Stimulated activated naive CD8-positive, alpha-beta T cell treated with anti-CD3 and anti-CD28 coated beads, Interleukin-15, Interleukin-2, amounts not matched to agents 100 ng/mL and 50 ng/mL, for 24 hours (primary cell): ENCODE measurements at regions not wholly inside any gene's neighbourhood (a gene's known extent, or its start where the extent isn't known, plus 50 kb on each side); places are given as distances from the start of the nearest gene placed in this dataset.
"Not testable (repeated sequence)": the region's sequence is repeated elsewhere in the genome, so short reads cannot be mapped to it uniquely, and the experiment has no call there.

Source experiments
- H3K27ac Mint-ChIP-seq: one replicate; pipeline ENCODE4 v1.8.0; 2021; ENCODE audit warnings: mild to moderate bottlenecking, mixed read lengths
- H3K27me3 Mint-ChIP-seq: one replicate; pipeline ENCODE4 v1.8.0; 2021; ENCODE audit warnings: mixed read lengths
- H3K36me3 Mint-ChIP-seq: one replicate; pipeline ENCODE4 v1.8.0; 2021; ENCODE audit warnings: low read depth, mixed read lengths
- H3K4me1 Mint-ChIP-seq: one replicate; pipeline ENCODE4 v1.8.0; 2021; ENCODE audit warnings: low read depth, mixed read lengths
- H3K4me3 Mint-ChIP-seq: one replicate; pipeline ENCODE4 v1.8.0; 2021; ENCODE audit warnings: mild to moderate bottlenecking, mixed read lengths
- H3K9me3 Mint-ChIP-seq: one replicate; pipeline ENCODE4 v1.8.0; 2021; ENCODE audit warnings: mixed read lengths

DNA sequence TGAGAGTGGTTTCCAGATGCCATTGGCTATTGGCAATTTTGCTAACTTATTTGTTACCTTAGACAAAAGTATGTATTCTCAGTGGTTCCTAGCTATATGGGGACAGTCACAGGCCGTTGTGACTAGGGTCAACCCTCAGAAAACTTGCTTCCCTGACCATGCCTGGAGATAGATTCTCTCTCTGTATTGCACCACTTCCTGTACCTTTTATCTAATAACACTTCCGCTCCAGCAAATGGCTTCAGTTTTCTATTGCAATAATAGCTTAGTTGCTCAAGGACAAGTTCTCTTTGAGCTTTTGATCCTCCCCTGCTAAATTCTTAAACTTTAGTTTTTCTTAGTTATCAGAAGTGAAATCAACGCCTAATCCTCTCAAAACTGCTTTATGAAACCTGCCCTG, 338.0 kb downstream of the RMST start:
- H3K4me3 Mint-ChIP-seq = no peak overlapping the region
- no peaks in the 10 kb centered on the region for H3K36me3 Mint-ChIP-seq
- H3K27me3 Mint-ChIP-seq = no peaks in the 10 kb centered on the region
- peaks cover 3% of the 10 kb centered on the region for H3K9me3 Mint-ChIP-seq
- H3K4me1 Mint-ChIP-seq = no peaks in the 10 kb centered on the region
- H3K27ac Mint-ChIP-seq = no peak overlapping the region

GRCh38 chr12:97801471-97802059, 339.0 kb downstream of the RMST start:
- Mint-ChIP-seq H3K27ac (no peak overlapping the region), H3K4me3 (no peak overlapping the region)

DNA sequence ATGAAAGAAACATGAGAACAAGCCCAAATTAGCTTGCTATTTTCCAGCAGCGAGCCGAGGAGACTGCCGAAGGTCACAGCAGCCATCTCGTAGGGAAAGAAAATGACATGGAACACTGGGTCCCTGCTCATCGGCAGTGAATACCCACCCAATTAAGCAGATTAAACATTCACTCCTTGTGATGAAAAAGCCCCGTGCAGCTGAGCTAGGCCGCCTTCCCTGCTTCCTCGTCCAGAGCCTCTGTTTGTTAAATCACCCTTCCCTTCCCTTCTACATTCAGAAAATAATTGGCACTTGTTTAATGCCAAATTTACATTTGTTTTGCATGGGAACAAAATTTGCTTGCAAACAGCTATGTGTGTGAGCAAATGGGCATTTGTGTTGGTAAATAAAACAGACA, 342.5 kb downstream of the RMST start:
- Mint-ChIP-seq H3K27ac (no peak overlapping the region), H3K9me3 (peaks cover 3% of the 10 kb centered on the region), H3K4me1 (no peaks in the 10 kb centered on the region), H3K4me3 (no peak overlapping the region), H3K36me3 (no peaks in the 10 kb centered on the region), H3K27me3 (no peaks in the 10 kb centered on the region)

More at GRCh38 chr12:97801471-97802059, 339.0 kb downstream of the RMST start:
- Mint-ChIP-seq H3K36me3 (no peaks in the 10 kb centered on the region), H3K27me3 (no peaks in the 10 kb centered on the region), H3K9me3 (peaks cover 3% of the 10 kb centered on the region), H3K4me1 (no peaks in the 10 kb centered on the region)

GRCh38 chr12:97813301-97813700, 350.7 kb downstream of the RMST start:
- Mint-ChIP-seq H3K27me3 (no peaks in the 10 kb centered on the region), H3K4me1 (no peaks in the 10 kb centered on the region), H3K27ac (no peak overlapping the region), H3K4me3 (no peak overlapping the region), H3K9me3 (peaks cover 8% of the 10 kb centered on the region), H3K36me3 (no peaks in the 10 kb centered on the region)

DNA sequence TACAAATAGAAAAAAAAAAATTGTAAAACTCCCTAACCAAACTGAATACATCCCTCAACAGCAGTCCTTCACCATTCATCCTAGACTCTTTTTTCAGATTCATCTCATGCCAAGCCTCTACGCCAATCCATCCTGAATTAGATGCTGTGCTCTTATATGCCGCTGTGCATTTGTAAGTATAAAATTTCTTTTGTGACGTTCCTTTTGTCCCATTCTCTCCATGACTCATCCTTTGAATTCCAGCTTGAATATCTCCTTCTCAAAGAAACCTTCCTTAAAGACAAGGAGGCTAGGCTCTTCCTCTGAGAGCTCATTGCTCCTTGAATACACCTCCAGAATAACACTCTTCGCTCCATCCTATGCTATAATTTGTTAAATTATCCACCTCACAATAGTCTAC, 359.2 kb downstream of the RMST start:
- Mint-ChIP-seq H3K4me1 (no peaks in the 10 kb centered on the region), H3K27me3 (no peaks in the 10 kb centered on the region), H3K4me3 (no peak overlapping the region), H3K27ac (no peak overlapping the region), H3K36me3 (no peaks in the 10 kb centered on the region), H3K9me3 (no peaks in the 10 kb centered on the region)

- H3K9me3 Mint-ChIP-seq = peaks cover 4% of the 10 kb centered on the region
- H3K27me3 Mint-ChIP-seq = no peaks in the 10 kb centered on the region
- no peak overlapping the region for H3K27ac Mint-ChIP-seq
- no peaks in the 10 kb centered on the region for H3K36me3 Mint-ChIP-seq
- no peak overlapping the region for H3K4me3 Mint-ChIP-seq
- no peaks in the 10 kb centered on the region for H3K4me1 Mint-ChIP-seq
These were observed 372.9 kb downstream of the RMST start for GRCh38 chr12:97835541-97835940.

DNA sequence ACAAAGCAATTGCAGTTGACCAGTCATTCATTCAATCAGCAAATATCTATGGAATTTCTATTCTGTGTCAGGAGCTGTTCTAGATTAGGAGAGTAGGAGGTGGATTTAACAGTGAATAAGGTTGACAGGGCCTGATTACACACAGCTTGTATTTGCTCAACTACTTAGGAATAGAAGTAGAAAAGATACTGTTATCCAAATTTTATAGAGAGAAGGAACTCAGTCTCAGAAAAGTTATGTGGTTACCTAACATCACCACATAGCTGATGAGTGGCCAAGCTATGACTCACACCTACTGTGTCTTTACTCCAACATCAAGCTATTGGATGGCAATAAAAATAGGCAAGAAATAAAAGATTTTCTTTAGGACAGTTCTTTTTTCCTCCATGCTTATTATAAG, 374.8 kb downstream of the RMST start:
- no peaks in the 10 kb centered on the region for H3K27me3 Mint-ChIP-seq
- no peaks in the 10 kb centered on the region for H3K36me3 Mint-ChIP-seq
- no peak overlapping the region for H3K27ac Mint-ChIP-seq
- no peaks in the 10 kb centered on the region for H3K4me1 Mint-ChIP-seq
- H3K4me3 Mint-ChIP-seq = no peak overlapping the region
- peaks cover 4% of the 10 kb centered on the region for H3K9me3 Mint-ChIP-seq

- no peaks in the 10 kb centered on the region for H3K36me3 Mint-ChIP-seq
- peaks cover 6% of the 10 kb centered on the region for H3K9me3 Mint-ChIP-seq
- no peaks in the 10 kb centered on the region for H3K27me3 Mint-ChIP-seq
- H3K4me3 Mint-ChIP-seq = no peak overlapping the region
- H3K4me1 Mint-ChIP-seq = no peaks in the 10 kb centered on the region
- H3K27ac Mint-ChIP-seq = no peak overlapping the region
These were observed 385.4 kb downstream of the RMST start for GRCh38 chr12:97848051-97848450.

GRCh38 chr12:97854477-97854876, 391.9 kb downstream of the RMST start:
- H3K27ac Mint-ChIP-seq = no peak overlapping the region
- H3K4me1 Mint-ChIP-seq = no peaks in the 10 kb centered on the region
- peaks cover 3% of the 10 kb centered on the region for H3K9me3 Mint-ChIP-seq

DNA sequence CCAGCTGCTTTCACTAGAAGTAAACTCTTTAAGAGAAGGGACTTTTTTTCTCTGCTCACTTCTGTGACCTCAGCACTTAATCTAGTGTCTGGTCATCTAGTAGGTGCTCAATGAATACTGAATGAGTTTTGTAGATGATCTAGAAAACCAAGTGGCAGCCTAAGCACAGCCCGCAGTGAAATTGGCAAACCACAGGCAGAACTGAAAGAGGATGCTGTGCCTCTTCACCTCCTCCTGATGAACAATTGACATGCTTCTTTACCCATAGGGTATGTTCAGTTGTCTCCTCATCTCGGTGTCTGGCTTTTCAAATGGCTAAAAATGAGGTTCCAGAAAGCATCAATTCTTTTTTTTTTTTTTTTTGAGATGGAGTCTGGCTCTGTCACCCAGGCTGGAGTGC, 399.5 kb downstream of the RMST start:
- no peak overlapping the region for H3K4me3 Mint-ChIP-seq
- H3K27ac Mint-ChIP-seq = no peak overlapping the region
- no peaks in the 10 kb centered on the region for H3K27me3 Mint-ChIP-seq
- no peaks in the 10 kb centered on the region for H3K36me3 Mint-ChIP-seq
- no peaks in the 10 kb centered on the region for H3K4me1 Mint-ChIP-seq
- H3K9me3 Mint-ChIP-seq = peaks cover 18% of the 10 kb centered on the region

More at GRCh38 chr12:97854477-97854876, 391.9 kb downstream of the RMST start:
- H3K27me3 Mint-ChIP-seq = peaks cover 3% of the 10 kb centered on the region
- H3K36me3 Mint-ChIP-seq = no peaks in the 10 kb centered on the region
- H3K4me3 Mint-ChIP-seq = no peak overlapping the region

GRCh38 chr12:97875064-97875463, 412.5 kb downstream of the RMST start:
- Mint-ChIP-seq H3K4me3 (no peak overlapping the region), H3K4me1 (no peaks in the 10 kb centered on the region), H3K27me3 (no peaks in the 10 kb centered on the region), H3K27ac (no peak overlapping the region), H3K36me3 (no peaks in the 10 kb centered on the region), H3K9me3 (no peaks in the 10 kb centered on the region)

GRCh38 chr12:97876780-97877179, 414.2 kb downstream of the RMST start:
- no peaks in the 10 kb centered on the region for H3K4me1 Mint-ChIP-seq
- no peaks in the 10 kb centered on the region for H3K36me3 Mint-ChIP-seq
- H3K4me3 Mint-ChIP-seq = no peak overlapping the region
- H3K27ac Mint-ChIP-seq = no peak overlapping the region
- no peaks in the 10 kb centered on the region for H3K9me3 Mint-ChIP-seq
- no peaks in the 10 kb centered on the region for H3K27me3 Mint-ChIP-seq

GRCh38 chr12:97877404-97877803, 414.8 kb downstream of the RMST start:
- Mint-ChIP-seq H3K36me3 (no peaks in the 10 kb centered on the region), H3K9me3 (no peaks in the 10 kb centered on the region), H3K4me3 (no peak overlapping the region), H3K27ac (no peak overlapping the region), H3K4me1 (no peaks in the 10 kb centered on the region), H3K27me3 (no peaks in the 10 kb centered on the region)

DNA sequence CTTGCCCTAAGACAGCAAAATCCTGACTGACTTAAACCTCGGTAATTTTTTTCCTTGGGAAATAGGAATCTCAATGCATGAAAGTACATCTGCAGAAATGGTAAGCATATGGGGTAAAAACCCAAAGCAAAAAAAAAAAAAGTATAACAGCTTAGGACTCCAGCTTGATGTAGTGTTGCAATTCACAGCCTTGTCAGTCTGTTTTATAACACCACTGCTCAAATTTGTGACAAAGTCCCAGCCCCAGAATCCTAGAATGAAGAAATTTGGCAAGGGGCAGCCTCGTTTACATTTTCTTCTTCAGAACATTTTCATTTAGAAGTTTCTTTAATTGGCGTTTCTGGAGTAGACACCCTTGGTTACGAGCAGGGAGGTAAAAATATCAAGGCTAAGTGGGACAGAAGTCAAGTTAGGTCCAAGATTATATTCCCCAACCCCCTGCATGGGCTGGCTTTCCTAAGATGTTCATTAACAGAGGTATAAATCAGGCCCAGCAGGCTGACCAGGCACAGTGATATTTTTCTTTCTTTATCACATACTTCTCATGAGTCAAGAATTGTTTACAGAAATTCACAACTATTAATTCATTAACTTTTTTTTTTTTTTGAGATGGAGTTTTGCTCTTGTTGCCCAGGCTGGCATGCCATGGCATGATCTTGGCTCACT, 424.0 kb downstream of the RMST start:
- Mint-ChIP-seq H3K27ac (no peak overlapping the region), H3K4me1 (no peaks in the 10 kb centered on the region), H3K9me3 (no peaks in the 10 kb centered on the region), H3K36me3 (no peaks in the 10 kb centered on the region), H3K27me3 (no peaks in the 10 kb centered on the region), H3K4me3 (no peak overlapping the region)

- not testable (repeated sequence) for H3K9me3 Mint-ChIP-seq, H3K27ac Mint-ChIP-seq, H3K36me3 Mint-ChIP-seq, H3K27me3 Mint-ChIP-seq, H3K4me3 Mint-ChIP-seq, H3K4me1 Mint-ChIP-seq
These were observed 435.3 kb downstream of the RMST start for GRCh38 chr12:97897881-97898280.

- Mint-ChIP-seq H3K4me3 (no peak overlapping the region), H3K9me3 (peaks cover 9% of the 10 kb centered on the region), H3K27me3 (no peaks in the 10 kb centered on the region), H3K4me1 (no peaks in the 10 kb centered on the region), H3K27ac (no peak overlapping the region), H3K36me3 (no peaks in the 10 kb centered on the region)
These were observed 436.9 kb downstream of the RMST start for GRCh38 chr12:97899529-97899928.
